Hepatocyte (in vitro differentiated cells): ENCODE measurements at regions not wholly inside any gene's neighbourhood (a gene's known extent, or its start where the extent isn't known, plus 50 kb on each side); places are given as distances from the start of the nearest gene placed in this dataset.

Experiments used
- DNase-seq: peaks from one replicate; pipeline ENCODE4 v3.0.0-alpha.2; 2016; ENCODE audit warnings: low spot score
- H2AFZ ChIP-seq: fragments of 200-600 bp; sonication (generic); 2 replicates; pipeline ENCODE4 v1.6.0; 2016; ENCODE audit warnings: antibody characterized with exemption, mild to moderate bottlenecking
- H3K27ac ChIP-seq: fragments of 200-600 bp; sonication (generic); 2 replicates; pipeline ENCODE4 v1.5.1; 2016; ENCODE audit warnings: mild to moderate bottlenecking
- H3K27me3 ChIP-seq: fragments of 200-600 bp; sonication (generic); 2 replicates; pipeline ENCODE4 v1.6.1; 2016
- H3K36me3 ChIP-seq: fragments of 200-600 bp; sonication (generic); replicated peaks from 2 replicates; pipeline ENCODE4 v1.5.1; 2016; ENCODE audit warnings: low read depth; ENCODE audit not compliant: insufficient read depth
- H3K4me1 ChIP-seq: fragments of 200-600 bp; sonication (generic); 2 replicates; pipeline ENCODE4 v1.5.1; 2016; ENCODE audit warnings: mild to moderate bottlenecking, moderate library complexity; ENCODE audit not compliant: insufficient read depth
- H3K4me2 ChIP-seq: fragments of 200-600 bp; sonication (generic); 2 replicates; pipeline ENCODE4 v1.6.0; 2016
- H3K4me3 ChIP-seq: fragments of 200-600 bp; sonication (generic); 2 replicates; pipeline ENCODE4 v1.5.1; 2016; ENCODE audit warnings: mild to moderate bottlenecking
- H3K79me2 ChIP-seq: fragments of 200-600 bp; sonication (generic); 2 replicates; pipeline ENCODE4 v1.6.0; 2017; ENCODE audit warnings: mild to moderate bottlenecking
- H3K9me2 ChIP-seq: fragments of 200-600 bp; sonication (generic); replicated peaks from 2 replicates; pipeline ENCODE4 v1.6.0; 2017; ENCODE audit warnings: mild to moderate bottlenecking; ENCODE audit not compliant: insufficient read depth
- H3K9me3 ChIP-seq: fragments of 200-600 bp; sonication (generic); 2 replicates; pipeline ENCODE4 v1.5.1; 2016; ENCODE audit warnings: low read depth, mild to moderate bottlenecking
- H4K20me1 ChIP-seq: fragments of 200-600 bp; sonication (generic); 2 replicates; pipeline ENCODE4 v1.6.0; 2016; ENCODE audit warnings: mild to moderate bottlenecking; ENCODE audit not compliant: insufficient read depth, poor library complexity, severe bottlenecking
- CTCF ChIP-seq: fragments of 200-600 bp; sonication (generic); IDR thresholded peaks from 2 replicates; pipeline ENCODE4 v1.5.1; 2016; ENCODE audit warnings: antibody characterized with exemption, mild to moderate bottlenecking; ENCODE audit not compliant: poor library complexity
- EZH2 ChIP-seq: fragments of 200-600 bp; sonication (generic); IDR thresholded peaks from 2 replicates; pipeline ENCODE4 v1.6.1; 2016; ENCODE audit warnings: antibody characterized with exemption, mild to moderate bottlenecking, borderline replicate concordance
- EZH2phosphoT487 ChIP-seq: fragments of 200-600 bp; sonication (generic); IDR thresholded peaks from one replicate; pipeline ENCODE4 v1.6.1; 2018; ENCODE audit warnings: antibody characterized with exemption, mild to moderate bottlenecking, low read depth, moderate library complexity; ENCODE audit not compliant: unreplicated experiment, severe bottlenecking
- WGBS: methylation state at CpG from one replicate; pipeline ENCODE4 v1.1.6; 2016; ENCODE audit warnings: low lambda C conversion rate; ENCODE audit errors: missing lambda C conversion rate; 5-methylcytosine and 5-hydroxymethylcytosine counted together

DNA sequence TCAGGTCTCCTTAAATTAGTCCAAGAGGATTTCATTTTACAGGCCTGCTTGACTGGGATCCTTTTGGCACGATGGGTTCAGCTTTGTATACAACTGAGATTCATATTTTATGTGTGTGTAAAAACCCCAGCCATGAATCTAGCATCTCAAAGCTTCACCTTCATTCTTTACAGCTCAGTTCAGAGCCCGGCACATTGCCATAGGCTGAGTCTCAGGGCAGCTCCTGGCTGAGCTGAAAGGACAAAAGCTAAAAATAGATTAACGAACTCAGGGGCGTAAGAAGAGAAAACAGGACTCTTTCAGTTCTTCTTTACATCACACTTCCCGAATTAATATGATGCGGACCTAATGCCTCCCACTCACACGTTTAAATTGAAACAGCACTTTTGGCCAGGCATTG is 262.8 kb upstream of the PBX1 start:
- Histone ChIP-seq H3K4me1 (no peaks in the 10 kb centered on the region), H3K79me2 (no peaks in the 10 kb centered on the region), H3K27ac (no peak overlapping the region), H3K36me3 (no peaks in the 10 kb centered on the region), H3K27me3 (no peaks in the 10 kb centered on the region), H3K4me2 (no peak overlapping the region), H2AFZ (no peak overlapping the region), H4K20me1 (no peaks in the 10 kb centered on the region), H3K9me2 (no peaks in the 10 kb centered on the region), H3K4me3 (no peak overlapping the region), H3K9me3 (no peaks in the 10 kb centered on the region)
- TF ChIP-seq EZH2phosphoT487 (no peak), EZH2 (no peak), CTCF (no peak)
- DNase-seq: no peak
- 67% methylated on average over 7 of the region's 7 CpGs for WGBS

- no peak for TF ChIP-seq EZH2phosphoT487
- TF ChIP-seq EZH2: no peak
- TF ChIP-seq CTCF: no peak
- Histone ChIP-seq H3K4me3 (no peak overlapping the region), H3K27ac (no peak overlapping the region), H3K27me3 (peaks cover 3% of the 10 kb centered on the region), H3K9me3 (no peaks in the 10 kb centered on the region), H3K4me1 (no peaks in the 10 kb centered on the region), H3K9me2 (no peaks in the 10 kb centered on the region), H2AFZ (no peak overlapping the region), H3K36me3 (no peaks in the 10 kb centered on the region), H4K20me1 (no peaks in the 10 kb centered on the region), H3K4me2 (no peak overlapping the region), H3K79me2 (no peaks in the 10 kb centered on the region)
- DNase-seq: no peak
Measured at GRCh38 chr1:164308101-164308500, 250.9 kb upstream of the PBX1 start.

DNA sequence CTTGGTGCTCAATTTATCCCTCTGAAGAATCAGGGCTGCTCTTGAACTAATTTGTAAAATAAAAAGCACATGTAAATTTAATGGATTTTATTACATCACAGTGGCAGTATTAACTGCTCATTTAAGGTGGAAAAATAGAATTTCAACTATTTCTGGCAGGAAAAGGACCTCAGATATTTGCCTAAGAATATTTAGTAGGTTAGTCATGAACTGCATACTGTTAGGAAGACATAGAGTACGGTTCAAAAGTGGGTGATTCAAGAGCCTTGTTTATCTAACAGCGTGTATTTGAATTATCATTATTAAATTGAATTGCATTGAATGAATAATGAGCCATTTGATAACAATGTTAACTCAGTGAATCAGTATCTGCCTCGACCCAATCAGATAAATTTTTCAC is 248.8 kb upstream of the PBX1 start:
- H3K79me2 ChIP-seq: no peaks in the 10 kb centered on the region
- H3K9me2 ChIP-seq: no peaks in the 10 kb centered on the region
- DNase-seq: no peak
- H2AFZ ChIP-seq: no peak overlapping the region
- no peaks in the 10 kb centered on the region for H3K36me3 ChIP-seq
- no peak overlapping the region for H3K27ac ChIP-seq
- H3K9me3 ChIP-seq: no peaks in the 10 kb centered on the region
- no peaks in the 10 kb centered on the region for H4K20me1 ChIP-seq
- no peak overlapping the region for H3K4me2 ChIP-seq
- H3K4me3 ChIP-seq: no peak overlapping the region
- no peak for TF ChIP-seq EZH2phosphoT487
- no peak for TF ChIP-seq CTCF
- TF ChIP-seq EZH2: no peak
- H3K4me1 ChIP-seq: no peaks in the 10 kb centered on the region
- H3K27me3 ChIP-seq: peaks cover 3% of the 10 kb centered on the region
- WGBS: 55% methylated on average over 3 of the region's 3 CpGs

- no peak overlapping the region for H3K4me2 ChIP-seq
- no peaks in the 10 kb centered on the region for H3K36me3 ChIP-seq
- TF ChIP-seq EZH2phosphoT487: no peak
- no peak for TF ChIP-seq EZH2
- no peak for TF ChIP-seq CTCF
- no peaks in the 10 kb centered on the region for H4K20me1 ChIP-seq
- no peaks in the 10 kb centered on the region for H3K9me3 ChIP-seq
- no peak overlapping the region for H2AFZ ChIP-seq
- 71% methylated on average over 5 of the region's 5 CpGs for WGBS
- no peak overlapping the region for H3K27ac ChIP-seq
- no peaks in the 10 kb centered on the region for H3K79me2 ChIP-seq
- DNase-seq: no peak
- H3K4me3 ChIP-seq: no peak overlapping the region
- peaks cover 3% of the 10 kb centered on the region for H3K27me3 ChIP-seq
- no peaks in the 10 kb centered on the region for H3K4me1 ChIP-seq
- no peaks in the 10 kb centered on the region for H3K9me2 ChIP-seq
Measured at GRCh38 chr1:164311377-164311776, 247.6 kb upstream of the PBX1 start.
